ENCODE measurements at regions not wholly inside any gene's neighbourhood (a gene's known extent, or its start where the extent isn't known, plus 50 kb on each side); places are given as distances from the start of the nearest gene placed in this dataset.

GRCh38 chr4:67030636-67031035 is 514.7 kb downstream of the CENPC start:
- no peak for TF ChIP-seq EZH2phosphoT487 (conservative IDR thresholded peaks at IDR 0.05; ENCODE audit: low read length)
- TF ChIP-seq, protein P1, sequence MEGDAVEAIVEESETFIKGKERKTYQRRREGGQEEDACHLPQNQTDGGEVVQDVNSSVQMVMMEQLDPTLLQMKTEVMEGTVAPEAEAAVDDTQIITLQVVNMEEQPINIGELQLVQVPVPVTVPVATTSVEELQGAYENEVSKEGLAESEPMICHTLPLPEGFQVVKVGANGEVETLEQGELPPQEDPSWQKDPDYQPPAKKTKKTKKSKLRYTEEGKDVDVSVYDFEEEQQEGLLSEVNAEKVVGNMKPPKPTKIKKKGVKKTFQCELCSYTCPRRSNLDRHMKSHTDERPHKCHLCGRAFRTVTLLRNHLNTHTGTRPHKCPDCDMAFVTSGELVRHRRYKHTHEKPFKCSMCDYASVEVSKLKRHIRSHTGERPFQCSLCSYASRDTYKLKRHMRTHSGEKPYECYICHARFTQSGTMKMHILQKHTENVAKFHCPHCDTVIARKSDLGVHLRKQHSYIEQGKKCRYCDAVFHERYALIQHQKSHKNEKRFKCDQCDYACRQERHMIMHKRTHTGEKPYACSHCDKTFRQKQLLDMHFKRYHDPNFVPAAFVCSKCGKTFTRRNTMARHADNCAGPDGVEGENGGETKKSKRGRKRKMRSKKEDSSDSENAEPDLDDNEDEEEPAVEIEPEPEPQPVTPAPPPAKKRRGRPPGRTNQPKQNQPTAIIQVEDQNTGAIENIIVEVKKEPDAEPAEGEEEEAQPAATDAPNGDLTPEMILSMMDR (IDR thresholded peaks at IDR 0.05; ENCODE audit: insufficient read depth, low read length, poor library complexity, severe bottlenecking) = no peak

Measured in SU-DHL-6 (cell line).